ENCODE measurements at regions not wholly inside any gene's neighbourhood (a gene's known extent, or its start where the extent isn't known, plus 50 kb on each side); places are given as distances from the start of the nearest gene placed in this dataset.
"Not testable (repeated sequence)": the region's sequence is repeated elsewhere in the genome, so short reads cannot be mapped to it uniquely, and the experiment has no call there.

DNA sequence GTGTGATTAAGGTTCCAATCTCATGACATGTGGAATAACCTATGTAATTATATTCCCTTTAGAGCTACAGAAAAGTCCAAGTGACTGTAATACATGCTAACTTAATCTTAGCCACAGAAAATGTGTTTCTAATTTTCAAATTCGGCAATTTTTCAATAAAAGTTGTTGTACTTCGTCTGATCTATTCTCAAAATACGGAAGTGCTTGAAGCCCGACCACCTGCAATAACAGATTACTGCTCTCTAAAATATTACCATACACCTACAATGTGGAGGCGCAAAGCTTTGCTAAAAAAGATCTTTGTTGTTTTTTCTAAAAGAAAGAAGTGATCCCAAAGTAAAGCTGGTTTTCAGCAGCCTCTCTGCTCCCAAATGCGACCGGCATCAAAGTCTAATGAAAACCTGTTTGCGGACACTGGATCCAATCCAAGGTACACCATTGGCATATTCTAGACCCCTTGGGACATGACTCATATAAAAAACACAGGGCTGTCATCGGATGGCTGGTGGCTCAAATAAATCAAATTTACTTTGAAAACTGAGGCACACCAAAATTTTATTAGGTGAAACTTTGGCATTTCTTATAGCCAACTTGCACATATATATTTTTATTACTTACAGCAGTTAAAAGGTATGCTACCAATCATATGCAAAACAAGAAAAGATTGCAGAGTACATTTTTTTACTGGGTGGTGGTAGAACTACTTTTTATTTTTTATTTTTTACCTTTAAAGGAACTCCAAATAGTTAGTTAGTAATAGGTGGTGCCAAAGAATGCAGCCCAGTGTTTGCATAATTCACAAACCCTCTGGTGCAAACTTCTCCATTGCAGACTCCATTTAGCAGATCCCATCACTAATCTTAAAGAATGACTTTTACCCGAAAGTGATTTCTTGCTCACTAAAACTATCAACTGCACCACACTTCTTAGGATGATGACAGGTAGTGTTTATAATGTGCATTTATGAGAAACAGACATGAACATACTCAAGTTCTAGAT is 118.7 kb upstream of the TBX18 start:
- Mint-ChIP-seq H3K4me3 (no peak overlapping the region), H3K4me1 (no peaks in the 10 kb centered on the region), H3K27me3 (ENCODE audit: low read depth) (no peaks in the 10 kb centered on the region), H3K27ac (no peak overlapping the region), H3K36me3 (no peaks in the 10 kb centered on the region), H3K9me3 (0 out of 2 replicates have a peak, but pooled peaks cover 5% of the 10 kb centered on the region)
- CTCF ChIA-PET: no interaction called here
- POLR2A ChIA-PET: no interaction called here
- DNase-seq (ENCODE audit: low spot score) (no peak), ATAC-seq (no peak)
- TF ChIP-seq ESRRA (CRISPR knock-in tag; IDR thresholded peaks at IDR 0.05; ENCODE audit: borderline replicate concordance) (no peak), GABPB1 (CRISPR knock-in tag; IDR thresholded peaks at IDR 0.05) (no peak), ZNF423 (CRISPR knock-in tag; IDR thresholded peaks at IDR 0.05) (no peak), ZNF232 (CRISPR knock-in tag; IDR thresholded peaks at IDR 0.05) (no peak), GRHL2 (CRISPR knock-in tag; IDR thresholded peaks at IDR 0.05; ENCODE audit: insufficient replicate concordance, severe bottlenecking) (no peak)
- TF ChIP-seq, protein P1, sequence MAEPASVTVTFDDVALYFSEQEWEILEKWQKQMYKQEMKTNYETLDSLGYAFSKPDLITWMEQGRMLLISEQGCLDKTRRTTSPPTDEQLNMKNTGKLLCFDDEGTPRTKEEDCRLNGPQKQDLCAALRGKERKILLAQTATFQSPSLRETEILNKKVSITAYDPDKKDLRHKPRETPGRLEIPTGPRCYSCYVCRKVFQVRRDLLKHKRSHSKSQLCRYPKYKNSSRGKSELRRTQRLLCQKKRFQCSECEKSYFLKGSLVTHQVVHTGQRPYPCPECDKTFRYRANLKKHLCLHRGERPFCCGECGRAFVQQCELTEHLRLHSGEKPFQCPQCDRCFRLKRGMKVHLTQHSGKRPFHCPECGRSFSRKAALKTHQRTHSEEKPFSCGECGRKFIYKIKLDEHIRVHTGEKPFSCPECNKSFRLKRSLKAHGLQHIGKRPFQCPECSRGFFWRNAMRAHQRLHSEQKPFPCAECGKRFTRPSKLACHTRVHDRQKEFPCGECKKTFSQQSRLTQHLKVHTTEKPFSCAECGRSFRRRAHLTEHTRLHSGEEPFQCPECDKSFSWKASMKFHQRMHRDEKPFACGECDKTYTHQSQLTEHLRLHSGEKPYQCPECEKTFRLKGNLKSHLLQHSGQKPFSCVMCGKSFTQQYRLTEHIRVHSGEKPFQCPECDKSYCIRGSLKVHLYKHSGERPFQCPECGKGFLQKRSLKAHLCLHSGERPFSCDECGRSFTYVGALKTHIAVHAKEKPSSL (CRISPR knock-in tag; conservative IDR thresholded peaks at IDR 0.05): no peak
- TF ChIP-seq, protein P2, sequence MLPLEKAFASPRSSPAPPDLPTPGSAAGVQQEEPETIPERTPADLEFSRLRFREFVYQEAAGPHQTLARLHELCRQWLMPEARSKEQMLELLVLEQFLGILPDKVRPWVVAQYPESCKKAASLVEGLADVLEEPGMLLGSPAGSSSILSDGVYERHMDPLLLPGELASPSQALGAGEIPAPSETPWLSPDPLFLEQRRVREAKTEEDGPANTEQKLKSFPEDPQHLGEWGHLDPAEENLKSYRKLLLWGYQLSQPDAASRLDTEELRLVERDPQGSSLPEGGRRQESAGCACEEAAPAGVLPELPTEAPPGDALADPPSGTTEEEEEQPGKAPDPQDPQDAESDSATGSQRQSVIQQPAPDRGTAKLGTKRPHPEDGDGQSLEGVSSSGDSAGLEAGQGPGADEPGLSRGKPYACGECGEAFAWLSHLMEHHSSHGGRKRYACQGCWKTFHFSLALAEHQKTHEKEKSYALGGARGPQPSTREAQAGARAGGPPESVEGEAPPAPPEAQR (CRISPR knock-in tag; IDR thresholded peaks at IDR 0.05): no peak

DNA sequence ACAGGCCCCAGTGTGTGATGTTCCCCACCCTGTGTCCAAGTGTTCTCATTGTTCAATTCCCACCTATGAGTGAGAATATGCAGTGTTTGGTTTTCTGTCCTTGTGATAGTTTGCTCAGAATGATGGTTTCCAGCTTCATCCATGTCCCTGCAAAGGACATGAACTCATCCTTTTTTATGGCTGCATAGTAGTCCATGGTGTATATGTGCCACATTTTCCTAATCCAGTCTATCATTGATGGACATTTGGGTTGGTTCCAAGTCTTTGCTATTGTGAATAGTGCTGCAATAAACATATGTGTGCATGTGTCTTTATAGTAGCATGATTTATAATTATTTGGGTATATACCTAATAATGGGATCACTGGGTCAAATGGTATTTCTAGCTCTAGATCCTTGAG is 115.0 kb upstream of the TBX18 start:
- H3K4me3 Mint-ChIP-seq; ATAC-seq; H3K4me1 Mint-ChIP-seq; POLR2A ChIA-PET; H3K27me3 Mint-ChIP-seq (ENCODE audit: low read depth); H3K36me3 Mint-ChIP-seq; H3K9me3 Mint-ChIP-seq; CTCF ChIA-PET; H3K27ac Mint-ChIP-seq; DNase-seq (ENCODE audit: low spot score): not testable (repeated sequence)

DNA sequence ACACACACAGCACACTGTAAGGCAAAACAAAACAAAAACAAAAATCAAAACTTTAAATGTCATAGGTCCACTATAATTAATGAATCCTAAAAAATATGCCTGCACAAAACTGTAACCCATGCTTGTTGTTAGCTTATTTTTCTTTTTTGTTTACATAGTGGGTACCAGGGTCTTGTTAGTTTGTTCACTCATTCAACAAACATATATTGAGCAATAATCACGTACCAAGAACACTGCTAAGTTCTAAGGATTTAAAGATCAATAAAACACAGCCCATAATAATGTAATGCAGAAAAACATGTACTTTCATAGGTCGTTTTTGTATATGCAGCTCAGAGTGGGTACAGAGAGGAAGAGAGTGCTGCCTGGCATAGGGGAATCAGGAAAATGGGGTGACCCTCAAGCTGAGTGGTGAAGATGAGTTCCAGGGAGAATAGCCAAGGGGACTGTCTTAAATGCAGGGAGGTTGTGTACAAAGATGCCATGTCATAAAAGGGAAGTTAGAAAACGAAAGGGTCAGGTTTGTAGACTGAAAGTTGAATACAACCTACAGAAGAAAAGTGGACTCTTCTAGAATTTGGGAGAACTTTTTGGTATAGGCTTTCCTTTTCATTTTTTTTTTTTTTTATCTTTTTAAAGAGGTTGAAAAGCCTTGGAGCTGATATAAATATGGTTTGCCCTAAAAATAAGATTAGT is 113.3 kb upstream of the TBX18 start:
- DNase-seq (ENCODE audit: low spot score) (no peak), ATAC-seq (no peak)
- CTCF ChIA-PET: no interaction called here
- no peak for TF ChIP-seq NFE2L1 (CRISPR knock-in tag; IDR thresholded peaks at IDR 0.05)
- no peak for TF ChIP-seq RELA (CRISPR knock-in tag; IDR thresholded peaks at IDR 0.05; ENCODE audit: borderline replicate concordance)
- no peak for TF ChIP-seq CBFB (CRISPR knock-in tag; IDR thresholded peaks at IDR 0.05; ENCODE audit: low read depth)
- no peak for TF ChIP-seq SMAD3 (CRISPR knock-in tag; IDR thresholded peaks at IDR 0.05; ENCODE audit: borderline replicate concordance)
- no peak for TF ChIP-seq GRHL2 (CRISPR knock-in tag; IDR thresholded peaks at IDR 0.05; ENCODE audit: insufficient replicate concordance, severe bottlenecking)
- TF ChIP-seq MXD4 (CRISPR knock-in tag; IDR thresholded peaks at IDR 0.05; ENCODE audit: borderline replicate concordance): no peak
- TF ChIP-seq ZNF396 (CRISPR knock-in tag; IDR thresholded peaks at IDR 0.05; ENCODE audit: borderline replicate concordance): no peak
- TF ChIP-seq, protein P3, sequence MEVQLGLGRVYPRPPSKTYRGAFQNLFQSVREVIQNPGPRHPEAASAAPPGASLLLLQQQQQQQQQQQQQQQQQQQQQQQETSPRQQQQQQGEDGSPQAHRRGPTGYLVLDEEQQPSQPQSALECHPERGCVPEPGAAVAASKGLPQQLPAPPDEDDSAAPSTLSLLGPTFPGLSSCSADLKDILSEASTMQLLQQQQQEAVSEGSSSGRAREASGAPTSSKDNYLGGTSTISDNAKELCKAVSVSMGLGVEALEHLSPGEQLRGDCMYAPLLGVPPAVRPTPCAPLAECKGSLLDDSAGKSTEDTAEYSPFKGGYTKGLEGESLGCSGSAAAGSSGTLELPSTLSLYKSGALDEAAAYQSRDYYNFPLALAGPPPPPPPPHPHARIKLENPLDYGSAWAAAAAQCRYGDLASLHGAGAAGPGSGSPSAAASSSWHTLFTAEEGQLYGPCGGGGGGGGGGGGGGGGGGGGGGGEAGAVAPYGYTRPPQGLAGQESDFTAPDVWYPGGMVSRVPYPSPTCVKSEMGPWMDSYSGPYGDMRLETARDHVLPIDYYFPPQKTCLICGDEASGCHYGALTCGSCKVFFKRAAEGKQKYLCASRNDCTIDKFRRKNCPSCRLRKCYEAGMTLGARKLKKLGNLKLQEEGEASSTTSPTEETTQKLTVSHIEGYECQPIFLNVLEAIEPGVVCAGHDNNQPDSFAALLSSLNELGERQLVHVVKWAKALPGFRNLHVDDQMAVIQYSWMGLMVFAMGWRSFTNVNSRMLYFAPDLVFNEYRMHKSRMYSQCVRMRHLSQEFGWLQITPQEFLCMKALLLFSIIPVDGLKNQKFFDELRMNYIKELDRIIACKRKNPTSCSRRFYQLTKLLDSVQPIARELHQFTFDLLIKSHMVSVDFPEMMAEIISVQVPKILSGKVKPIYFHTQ (CRISPR knock-in tag; IDR thresholded peaks at IDR 0.05): no peak
- no peak for TF ChIP-seq FOXK1 (CRISPR knock-in tag; IDR thresholded peaks at IDR 0.05)
- no peak for TF ChIP-seq ZNF423 (CRISPR knock-in tag; IDR thresholded peaks at IDR 0.05)
- no peak for TF ChIP-seq ZNF317 (CRISPR knock-in tag; IDR thresholded peaks at IDR 0.05; ENCODE audit: borderline replicate concordance, low read depth)
- TF ChIP-seq, protein P4, sequence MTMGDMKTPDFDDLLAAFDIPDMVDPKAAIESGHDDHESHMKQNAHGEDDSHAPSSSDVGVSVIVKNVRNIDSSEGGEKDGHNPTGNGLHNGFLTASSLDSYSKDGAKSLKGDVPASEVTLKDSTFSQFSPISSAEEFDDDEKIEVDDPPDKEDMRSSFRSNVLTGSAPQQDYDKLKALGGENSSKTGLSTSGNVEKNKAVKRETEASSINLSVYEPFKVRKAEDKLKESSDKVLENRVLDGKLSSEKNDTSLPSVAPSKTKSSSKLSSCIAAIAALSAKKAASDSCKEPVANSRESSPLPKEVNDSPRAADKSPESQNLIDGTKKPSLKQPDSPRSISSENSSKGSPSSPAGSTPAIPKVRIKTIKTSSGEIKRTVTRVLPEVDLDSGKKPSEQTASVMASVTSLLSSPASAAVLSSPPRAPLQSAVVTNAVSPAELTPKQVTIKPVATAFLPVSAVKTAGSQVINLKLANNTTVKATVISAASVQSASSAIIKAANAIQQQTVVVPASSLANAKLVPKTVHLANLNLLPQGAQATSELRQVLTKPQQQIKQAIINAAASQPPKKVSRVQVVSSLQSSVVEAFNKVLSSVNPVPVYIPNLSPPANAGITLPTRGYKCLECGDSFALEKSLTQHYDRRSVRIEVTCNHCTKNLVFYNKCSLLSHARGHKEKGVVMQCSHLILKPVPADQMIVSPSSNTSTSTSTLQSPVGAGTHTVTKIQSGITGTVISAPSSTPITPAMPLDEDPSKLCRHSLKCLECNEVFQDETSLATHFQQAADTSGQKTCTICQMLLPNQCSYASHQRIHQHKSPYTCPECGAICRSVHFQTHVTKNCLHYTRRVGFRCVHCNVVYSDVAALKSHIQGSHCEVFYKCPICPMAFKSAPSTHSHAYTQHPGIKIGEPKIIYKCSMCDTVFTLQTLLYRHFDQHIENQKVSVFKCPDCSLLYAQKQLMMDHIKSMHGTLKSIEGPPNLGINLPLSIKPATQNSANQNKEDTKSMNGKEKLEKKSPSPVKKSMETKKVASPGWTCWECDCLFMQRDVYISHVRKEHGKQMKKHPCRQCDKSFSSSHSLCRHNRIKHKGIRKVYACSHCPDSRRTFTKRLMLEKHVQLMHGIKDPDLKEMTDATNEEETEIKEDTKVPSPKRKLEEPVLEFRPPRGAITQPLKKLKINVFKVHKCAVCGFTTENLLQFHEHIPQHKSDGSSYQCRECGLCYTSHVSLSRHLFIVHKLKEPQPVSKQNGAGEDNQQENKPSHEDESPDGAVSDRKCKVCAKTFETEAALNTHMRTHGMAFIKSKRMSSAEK (CRISPR knock-in tag; IDR thresholded peaks at IDR 0.05; ENCODE audit: borderline replicate concordance): no peak
- TF ChIP-seq, protein P5, sequence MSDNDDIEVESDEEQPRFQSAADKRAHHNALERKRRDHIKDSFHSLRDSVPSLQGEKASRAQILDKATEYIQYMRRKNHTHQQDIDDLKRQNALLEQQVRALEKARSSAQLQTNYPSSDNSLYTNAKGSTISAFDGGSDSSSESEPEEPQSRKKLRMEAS (CRISPR knock-in tag; IDR thresholded peaks at IDR 0.05): no peak

More for the DNA sequence above, 113.3 kb upstream of the TBX18 start:
- POLR2A ChIA-PET: no interaction called here
- Mint-ChIP-seq H3K9me3 (0 out of 2 replicates have a peak, but pooled peaks cover 5% of the 10 kb centered on the region), H3K27ac (no peak overlapping the region), H3K27me3 (ENCODE audit: low read depth) (no peaks in the 10 kb centered on the region), H3K4me1 (no peaks in the 10 kb centered on the region), H3K4me3 (no peak overlapping the region), H3K36me3 (no peaks in the 10 kb centered on the region)

Measured in WTC11 (cell line).